PC-3 (cell line): ENCODE measurements at regions not wholly inside any gene's neighbourhood (a gene's known extent, or its start where the extent isn't known, plus 50 kb on each side); places are given as distances from the start of the nearest gene placed in this dataset.

Experiments
- ATAC-seq: fragments of 200-7000 bp; cut with Tn5 transposase; 2 replicates; pipeline ENCODE4 v1.9.1; 2020; ENCODE audit warnings: mild to moderate bottlenecking, moderate library complexity
- BruUV-seq: library from RNA; stranded (reverse); fragments of 400-500 nt; replicated peaks from 2 replicates; lab custom pipeline; 2021; lab: Mats Ljungman, UMichigan
- CTCF ChIA-PET: fragments of 300-600 bp; sonication (Branson Sonifier 250); formaldehyde crosslinking; loops from one replicate; lab custom pipeline; 2022; ENCODE audit warnings: antibody characterized with exemption; lab: Charles Lee
- POLR2A ChIA-PET: fragments of 300-600 bp; sonication (Branson Sonifier 250); formaldehyde crosslinking; loops from one replicate; lab custom pipeline; 2022; ENCODE audit warnings: antibody characterized with exemption; ENCODE audit not compliant: unreplicated experiment; lab: Charles Lee
- DNase-seq: peaks from one replicate; pipeline ENCODE4 v3.0.0-alpha.2; 2015
- H2AFZ ChIP-seq: fragments of 300-600 bp; sonication (generic); 2 replicates; pipeline ENCODE4 v1.6.0; 2016; ENCODE audit warnings: antibody characterized with exemption, low read length
- H3F3A ChIP-seq: fragments of 300-600 bp; sonication (generic); one replicate; pipeline ENCODE4 v1.6.0; 2017; ENCODE audit warnings: antibody characterized with exemption, low read length, control low read depth, mild to moderate bottlenecking; ENCODE audit not compliant: unreplicated experiment
- H3K27ac ChIP-seq: fragments of 300-600 bp; sonication (generic); 2 replicates; pipeline ENCODE4 v1.5.1; 2016; ENCODE audit warnings: mild to moderate bottlenecking, low read length
- H3K27me3 ChIP-seq: fragments of 300-600 bp; sonication (generic); 2 replicates; pipeline ENCODE4 v1.6.1; 2016; ENCODE audit warnings: low read length, mixed read lengths
- H3K36me3 ChIP-seq: fragments of 300-600 bp; sonication (generic); 2 replicates; pipeline ENCODE4 v1.6.1; 2016; ENCODE audit warnings: low read depth, mixed run types, low read length, mixed read lengths
- H3K4me1 ChIP-seq: fragments of 300-600 bp; sonication (generic); 2 replicates; pipeline ENCODE4 v1.5.1; 2016; ENCODE audit warnings: low read length; ENCODE audit not compliant: insufficient read depth
- H3K4me2 ChIP-seq: fragments of 300-600 bp; sonication (generic); 2 replicates; pipeline ENCODE4 v1.6.0; 2016; ENCODE audit warnings: low read length
- H3K4me3 ChIP-seq: fragments of 300-600 bp; sonication (generic); 2 replicates; pipeline ENCODE4 v1.5.1; 2016; ENCODE audit warnings: mild to moderate bottlenecking, low read length, mixed read lengths
- H3K79me2 ChIP-seq: fragments of 300-600 bp; sonication (generic); 2 replicates; pipeline ENCODE4 v1.6.1; 2017; ENCODE audit warnings: low read length, mixed read lengths
- H3K9ac ChIP-seq: fragments of 300-600 bp; sonication (generic); 2 replicates; pipeline ENCODE4 v1.6.0; 2016; ENCODE audit warnings: mild to moderate bottlenecking, low read length
- H3K9me2 ChIP-seq: fragments of 300-600 bp; sonication (generic); replicated peaks from 2 replicates; pipeline ENCODE4 v1.6.1; 2016; ENCODE audit warnings: mixed run types, low read length, mixed read lengths
- H3K9me3 ChIP-seq: fragments of 300-600 bp; sonication (generic); 2 replicates; pipeline ENCODE4 v1.6.1; 2016; ENCODE audit warnings: low read length, mixed read lengths
- H4K20me1 ChIP-seq: fragments of 300-600 bp; sonication (generic); 2 replicates; pipeline ENCODE4 v1.6.1; 2016; ENCODE audit warnings: low read length, mixed read lengths
- EZH2 ChIP-seq: fragments of 300-600 bp; sonication (generic); IDR thresholded peaks from one replicate; pipeline ENCODE4 v1.6.1; 2017; ENCODE audit warnings: antibody characterized with exemption, mild to moderate bottlenecking, low read length; ENCODE audit not compliant: unreplicated experiment
- EZH2phosphoT487 ChIP-seq: fragments of 300-600 bp; sonication (generic); IDR thresholded peaks from 2 replicates; pipeline ENCODE4 v1.6.1; 2018; ENCODE audit warnings: mild to moderate bottlenecking, antibody characterized with exemption, low read length, borderline replicate concordance
- intact Hi-C: fragments of 100-400 bp; cut with micrococcal nuclease; formaldehyde crosslinking; loops from 2 replicates; pipeline ENCODE4 v1.9.0; 2023
- TF ChIP-seq, protein P1 (sequence below): fragments of 300-600 bp; sonication (generic); conservative IDR thresholded peaks from 2 replicates; pipeline ENCODE4 v1.5.1; 2017; ENCODE audit warnings: antibody characterized with exemption, low read depth, mild to moderate bottlenecking, low read length

DNA sequence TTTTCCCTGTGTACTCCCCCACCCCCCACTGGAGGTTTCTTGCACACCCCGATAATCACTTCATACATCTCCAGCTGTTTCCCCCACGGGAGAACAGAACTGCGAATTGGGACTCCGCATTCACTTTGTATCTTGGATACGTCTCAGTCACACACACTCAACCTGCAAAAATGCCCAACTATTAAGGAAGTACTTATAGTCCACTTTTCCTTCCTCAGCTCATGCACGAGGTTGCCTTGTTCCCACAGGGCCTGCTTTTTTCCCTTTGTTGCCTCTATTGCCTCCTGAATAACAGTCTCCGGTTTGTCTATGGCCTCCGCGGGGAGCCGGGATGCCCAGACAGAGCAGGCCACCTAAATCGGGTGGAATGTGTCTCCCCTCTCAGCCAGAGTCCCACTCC lies 282.3 kb downstream of the PYDC2 start:
- H3K36me3 ChIP-seq, result no peaks in the 10 kb centered on the region
- H3K9ac ChIP-seq, result no peak overlapping the region
- H3K4me2 ChIP-seq, result no peak overlapping the region
- no peaks in the 10 kb centered on the region for H3K9me3 ChIP-seq
- intact Hi-C loops, result no loop called here
- peaks cover 19% of the 10 kb centered on the region for H3K27me3 ChIP-seq
- H3K79me2 ChIP-seq, result no peaks in the 10 kb centered on the region
- H3K9me2 ChIP-seq, result no peaks in the 10 kb centered on the region
- H3K4me3 ChIP-seq, result no peak overlapping the region
- no peak overlapping the region for H2AFZ ChIP-seq
- CTCF ChIA-PET, result no interaction called here
- H3K27ac ChIP-seq, result no peak overlapping the region
- DNase-seq, result no peak
- no peaks in the 10 kb centered on the region for H3F3A ChIP-seq
- H3K4me1 ChIP-seq, result no peaks in the 10 kb centered on the region
- BruUV-seq, result no TSS peak
- POLR2A ChIA-PET, result no interaction called here
- TF ChIP-seq EZH2phosphoT487, result no peak
- TF ChIP-seq, protein P1, sequence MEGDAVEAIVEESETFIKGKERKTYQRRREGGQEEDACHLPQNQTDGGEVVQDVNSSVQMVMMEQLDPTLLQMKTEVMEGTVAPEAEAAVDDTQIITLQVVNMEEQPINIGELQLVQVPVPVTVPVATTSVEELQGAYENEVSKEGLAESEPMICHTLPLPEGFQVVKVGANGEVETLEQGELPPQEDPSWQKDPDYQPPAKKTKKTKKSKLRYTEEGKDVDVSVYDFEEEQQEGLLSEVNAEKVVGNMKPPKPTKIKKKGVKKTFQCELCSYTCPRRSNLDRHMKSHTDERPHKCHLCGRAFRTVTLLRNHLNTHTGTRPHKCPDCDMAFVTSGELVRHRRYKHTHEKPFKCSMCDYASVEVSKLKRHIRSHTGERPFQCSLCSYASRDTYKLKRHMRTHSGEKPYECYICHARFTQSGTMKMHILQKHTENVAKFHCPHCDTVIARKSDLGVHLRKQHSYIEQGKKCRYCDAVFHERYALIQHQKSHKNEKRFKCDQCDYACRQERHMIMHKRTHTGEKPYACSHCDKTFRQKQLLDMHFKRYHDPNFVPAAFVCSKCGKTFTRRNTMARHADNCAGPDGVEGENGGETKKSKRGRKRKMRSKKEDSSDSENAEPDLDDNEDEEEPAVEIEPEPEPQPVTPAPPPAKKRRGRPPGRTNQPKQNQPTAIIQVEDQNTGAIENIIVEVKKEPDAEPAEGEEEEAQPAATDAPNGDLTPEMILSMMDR, result no peak
- TF ChIP-seq EZH2, result no peak
- H4K20me1 ChIP-seq, result no peaks in the 10 kb centered on the region
- no peak for ATAC-seq

DNA sequence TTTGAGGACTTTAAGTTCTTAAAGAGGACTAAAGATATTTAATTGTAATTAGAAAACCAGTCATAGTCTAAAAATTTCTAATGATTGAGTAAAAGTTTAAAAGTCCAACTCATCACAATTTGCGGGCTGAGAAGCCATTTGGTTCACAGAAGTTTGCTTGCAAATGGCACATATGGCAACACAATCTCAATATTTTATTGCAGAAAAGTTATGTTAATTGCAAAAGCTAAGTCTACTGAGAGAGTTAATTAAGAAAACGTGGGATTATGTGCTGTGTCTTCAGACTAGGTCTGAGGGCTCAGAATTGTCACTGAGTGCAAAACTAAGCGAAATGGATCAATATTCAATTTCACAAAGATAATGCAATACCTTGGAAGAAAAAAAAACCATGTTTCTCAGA lies 289.7 kb downstream of the PYDC2 start:
- intact Hi-C loops, result no loop called here

DNA sequence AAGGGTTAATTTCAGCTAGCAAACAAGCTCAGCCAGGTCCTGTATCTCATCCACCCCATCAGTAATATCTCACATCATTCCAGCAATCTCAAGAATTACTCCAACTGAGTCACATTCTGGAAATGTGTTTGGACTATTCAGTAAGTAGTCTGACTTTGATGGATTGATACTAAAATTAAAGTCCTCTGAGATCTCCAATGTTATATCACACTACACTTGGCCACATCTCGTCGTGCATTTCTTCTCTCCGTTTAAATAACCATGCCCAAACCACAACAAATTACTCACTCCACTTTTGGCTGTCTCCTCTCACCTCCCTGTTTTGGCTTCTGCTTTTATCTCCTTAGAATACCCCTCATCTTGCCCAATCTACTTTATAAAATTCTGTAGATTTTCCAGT lies 292.2 kb downstream of the PYDC2 start:
- ChIA-PET POLR2A (no interaction called here), CTCF (no interaction called here)
- Histone ChIP-seq H3K27me3 (peaks cover 19% of the 10 kb centered on the region), H4K20me1 (no peaks in the 10 kb centered on the region), H3K9me2 (no peaks in the 10 kb centered on the region), H3K9ac (no peak overlapping the region), H3K4me2 (no peak overlapping the region), H3K9me3 (no peaks in the 10 kb centered on the region), H3F3A (no peaks in the 10 kb centered on the region), H3K79me2 (no peaks in the 10 kb centered on the region), H3K4me1 (no peaks in the 10 kb centered on the region), H3K4me3 (no peak overlapping the region), H3K27ac (no peak overlapping the region), H3K36me3 (no peaks in the 10 kb centered on the region), H2AFZ (no peak overlapping the region)
- TF ChIP-seq, protein P1, result no peak
- TF ChIP-seq EZH2phosphoT487 (no peak), EZH2 (no peak)
- no TSS peak for BruUV-seq
- ATAC-seq (no peak), DNase-seq (no peak)
- intact Hi-C loops, result no loop called here

More for the DNA sequence above, 289.7 kb downstream of the PYDC2 start:
- no peaks in the 10 kb centered on the region for H3F3A ChIP-seq
- CTCF ChIA-PET, result no interaction called here
- H3K9me2 ChIP-seq, result no peaks in the 10 kb centered on the region
- no peak overlapping the region for H3K4me2 ChIP-seq
- H3K36me3 ChIP-seq, result no peaks in the 10 kb centered on the region
- no peak overlapping the region for H3K9ac ChIP-seq
- H3K79me2 ChIP-seq, result no peaks in the 10 kb centered on the region
- ATAC-seq (no peak), DNase-seq (no peak)
- no peak overlapping the region for H3K4me3 ChIP-seq
- no peaks in the 10 kb centered on the region for H3K9me3 ChIP-seq
- POLR2A ChIA-PET, result no interaction called here
- no TSS peak for BruUV-seq
- peaks cover 13% of the 10 kb centered on the region; the same call in 1 of the 2 replicates for H3K27me3 ChIP-seq
- no peaks in the 10 kb centered on the region for H3K4me1 ChIP-seq
- no peak overlapping the region for H3K27ac ChIP-seq
- H4K20me1 ChIP-seq, result no peaks in the 10 kb centered on the region
- H2AFZ ChIP-seq, result no peak overlapping the region
- TF ChIP-seq, protein P1, result no peak
- TF ChIP-seq EZH2, result no peak
- TF ChIP-seq EZH2phosphoT487, result no peak
